HG03175 (cell line): ENCODE measurements at regions not wholly inside any gene's neighbourhood (a gene's known extent, or its start where the extent isn't known, plus 50 kb on each side); places are given as distances from the start of the nearest gene placed in this dataset.

ENCODE experiments used
- ATAC-seq: cut with Tn5 transposase; IDR thresholded peaks from one replicate; pipeline ENCODE4 v1.9.1; 2021; ENCODE audit warnings: mild to moderate bottlenecking, moderate library complexity; ENCODE audit not compliant: unreplicated experiment

DNA sequence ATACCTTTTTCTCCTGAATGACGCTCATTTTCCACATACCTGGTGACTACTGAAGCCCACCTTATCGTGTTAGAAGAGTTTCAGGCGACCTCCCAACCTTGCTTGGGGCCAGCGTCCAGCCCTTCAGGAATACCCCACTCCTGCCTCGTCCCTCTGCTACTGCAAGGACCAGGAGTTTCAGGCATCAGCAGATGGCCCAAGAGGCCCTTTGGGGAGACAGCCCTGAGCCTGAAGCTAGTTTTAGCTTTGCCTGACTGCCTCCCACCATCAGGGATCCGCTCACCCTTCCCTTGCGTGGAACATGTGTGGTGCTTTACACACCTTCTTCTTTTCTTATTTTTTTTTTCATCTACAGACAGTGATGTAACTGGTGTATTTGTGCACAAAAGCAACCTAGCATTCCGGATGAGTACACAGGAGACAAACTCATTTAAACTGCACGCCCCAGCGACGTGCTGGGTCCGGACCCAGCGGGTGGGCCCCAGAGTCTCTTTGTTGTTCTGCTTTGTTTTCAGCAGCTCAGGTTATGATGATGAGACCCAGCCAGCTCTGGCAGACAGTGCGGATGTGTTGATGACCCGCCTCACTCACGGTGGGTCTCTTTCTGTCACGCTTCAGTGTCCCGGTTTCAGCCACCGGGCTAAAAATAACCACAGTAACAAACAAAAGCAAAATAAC, 242.4 kb downstream of the C16orf95 start:
- peak; percentile 80 for ATAC-seq

DNA sequence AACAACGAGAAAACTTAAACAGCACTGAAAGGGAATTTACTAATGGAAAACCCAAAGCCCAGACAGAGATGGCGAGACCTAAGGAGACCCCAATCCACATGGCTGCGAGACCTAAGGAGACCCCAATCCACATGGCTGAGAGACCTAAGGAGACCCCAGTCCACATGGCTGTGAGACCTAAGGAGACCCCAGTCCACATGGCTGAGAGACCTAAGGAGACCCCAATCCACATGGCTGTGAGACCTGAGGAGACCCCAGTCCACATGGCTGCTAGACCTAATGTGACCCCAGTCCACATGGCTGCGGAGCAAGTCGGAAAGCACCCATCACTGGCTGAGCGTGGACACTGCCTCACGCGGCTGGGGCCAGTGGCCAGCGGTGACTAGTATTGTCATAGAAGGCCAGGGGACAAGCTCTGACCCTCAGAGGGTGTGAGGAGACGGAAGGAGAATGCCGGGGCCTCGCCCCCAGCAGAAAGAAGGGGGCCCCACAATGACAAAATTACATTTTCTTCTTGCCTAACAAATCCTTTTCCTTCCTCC, 241.8 kb downstream of the C16orf95 start:
- no peak for ATAC-seq

DNA sequence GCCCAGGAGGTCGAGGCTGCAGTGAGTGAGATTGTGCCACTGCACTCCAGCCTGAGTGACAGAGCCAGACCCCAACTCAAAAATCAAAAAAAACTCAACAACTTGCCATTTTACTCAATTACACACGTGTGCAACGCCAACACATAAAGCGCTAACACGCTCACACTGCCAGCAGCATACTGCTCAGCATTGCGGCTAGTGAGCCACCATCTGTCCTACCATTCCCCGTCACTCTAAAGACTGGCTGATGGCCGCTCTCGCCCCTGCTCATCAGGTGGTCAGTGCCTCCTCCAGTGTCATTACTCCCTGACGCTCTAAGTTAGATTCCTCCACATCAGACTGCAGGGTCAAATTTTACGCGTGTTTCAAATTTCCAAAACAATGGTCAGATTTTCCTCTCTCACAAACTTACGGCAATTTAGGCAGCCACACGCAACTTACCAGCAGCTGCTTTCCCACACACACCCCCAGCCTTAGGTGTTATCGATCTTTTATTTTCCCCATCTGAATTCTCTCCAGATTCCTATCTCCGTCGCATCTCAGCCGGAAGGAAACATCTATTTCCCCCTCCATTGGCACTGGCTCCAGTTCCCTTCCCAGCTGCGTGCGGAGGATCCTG, 240.8 kb downstream of the C16orf95 start:
- no peak for ATAC-seq

DNA sequence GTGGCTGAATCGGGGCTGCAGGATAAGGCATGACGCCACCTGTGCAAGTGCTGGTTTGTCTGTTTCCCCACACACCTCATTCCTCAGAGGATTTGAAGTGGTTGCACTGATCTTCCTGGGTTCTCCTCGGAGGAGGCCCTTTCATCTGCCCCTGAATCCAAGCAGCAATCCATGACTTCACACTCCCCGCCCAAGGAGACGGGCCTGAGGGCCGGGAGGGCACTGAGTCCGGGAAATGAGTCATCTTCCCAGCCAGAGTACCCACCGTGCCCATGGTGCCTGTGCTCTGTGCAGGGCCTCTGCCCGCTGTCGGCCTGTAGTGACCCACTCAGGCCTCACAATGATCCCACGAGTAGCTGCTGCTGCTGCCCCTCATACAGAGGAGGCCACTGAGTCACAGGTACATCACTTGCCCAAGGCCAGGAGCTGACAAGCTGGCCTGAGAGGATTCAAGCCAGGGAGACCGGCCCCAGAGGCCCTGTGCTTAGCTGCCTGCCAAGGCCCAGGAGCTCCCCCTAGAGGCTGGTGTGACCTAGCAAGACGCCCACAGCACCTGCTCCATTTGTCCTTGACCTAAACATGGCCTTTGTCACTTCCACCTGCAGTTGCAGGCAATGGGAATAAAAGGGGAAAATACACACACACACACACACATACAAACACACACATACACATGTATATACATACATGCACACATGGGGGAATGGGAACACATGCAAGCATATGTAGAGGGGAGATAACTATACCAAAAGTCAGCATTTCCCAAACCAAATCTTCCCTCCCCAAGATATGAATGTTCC, 240.0 kb downstream of the C16orf95 start:
- ATAC-seq, result no peak

DNA sequence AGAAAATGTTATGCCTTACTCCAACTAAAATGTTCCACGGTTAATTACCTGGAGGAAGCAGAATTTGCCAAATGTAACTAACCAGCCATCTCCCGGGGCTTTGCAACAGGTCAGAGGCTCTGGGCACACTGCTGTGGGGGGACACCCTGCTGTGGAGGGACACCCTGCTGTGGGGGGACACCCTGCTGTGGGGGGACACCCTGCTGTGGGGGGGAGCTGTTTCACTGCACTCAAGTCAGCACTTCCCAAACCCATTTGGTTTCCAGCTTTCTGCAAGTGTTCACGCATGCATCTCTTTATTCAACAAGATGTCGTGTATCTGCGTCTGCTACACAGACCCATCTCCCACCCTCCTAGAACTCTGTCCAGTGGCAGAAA, 239.5 kb downstream of the C16orf95 start:
- no peak for ATAC-seq

DNA sequence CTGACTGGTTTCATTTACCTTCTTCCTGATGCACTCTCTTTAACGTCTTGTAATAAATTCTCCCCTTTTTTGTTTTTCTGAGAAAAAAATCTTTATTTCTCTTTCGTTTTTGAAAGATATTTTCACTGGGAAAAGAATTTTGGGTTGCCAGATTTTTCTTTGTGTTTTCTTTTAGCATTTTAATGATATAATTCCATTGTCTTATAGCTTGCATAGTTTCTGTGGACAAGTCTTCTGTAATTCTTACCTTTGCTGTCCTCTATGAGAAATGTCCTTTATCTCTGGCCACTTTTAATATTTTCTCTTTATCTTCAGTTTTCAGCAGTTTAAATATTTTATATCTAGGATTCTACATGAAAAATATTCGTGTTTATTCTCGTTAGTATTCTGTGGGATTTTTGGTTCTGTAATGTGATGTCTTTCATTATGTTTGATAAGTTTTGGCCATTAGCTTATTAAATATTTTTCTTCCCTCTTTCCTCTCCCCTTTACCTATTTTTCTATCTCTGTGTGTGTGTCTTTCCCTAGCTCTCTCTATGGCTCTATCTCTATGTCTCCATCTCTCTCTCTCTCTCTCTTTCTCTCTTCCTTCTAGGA, 236.5 kb downstream of the C16orf95 start:
- no peak for ATAC-seq

DNA sequence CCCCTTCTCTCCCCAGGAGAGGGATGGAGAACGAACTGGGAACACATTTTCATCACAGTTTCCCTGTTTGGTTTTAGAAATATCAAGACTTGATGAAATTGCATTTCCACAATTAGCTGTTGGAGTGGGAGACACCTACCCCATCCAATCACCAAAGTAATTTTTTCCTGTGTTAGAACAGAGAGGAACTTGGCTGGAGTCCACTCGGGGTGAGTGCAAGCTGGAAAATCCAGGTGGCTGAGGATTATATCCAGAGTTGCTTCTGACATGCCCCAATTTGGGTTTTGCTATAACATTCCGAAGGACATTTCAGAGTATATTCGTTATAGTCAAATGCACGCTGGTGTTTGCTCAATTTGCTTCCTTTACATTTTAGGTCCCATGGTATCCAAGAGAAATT, 231.8 kb downstream of the C16orf95 start:
- ATAC-seq, result no peak

DNA sequence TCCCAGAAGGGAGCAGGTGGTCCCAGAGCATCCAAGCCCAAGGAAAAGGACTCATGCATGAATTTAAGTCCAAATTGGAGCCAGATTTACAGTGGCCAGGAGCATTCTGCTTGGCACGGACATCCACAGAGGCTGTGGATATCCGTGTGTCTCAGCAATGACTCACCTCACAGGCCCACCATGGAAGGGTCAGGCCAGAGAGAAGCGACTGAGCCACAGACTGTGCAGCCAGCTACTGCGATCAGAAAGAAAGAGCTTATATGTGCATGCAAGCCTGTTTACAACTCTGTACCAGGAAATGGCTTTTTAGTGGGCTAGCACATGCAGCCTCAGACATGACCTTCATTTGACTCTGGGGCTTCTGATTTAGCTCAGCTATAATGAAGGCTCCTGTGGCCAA, 231.0 kb downstream of the C16orf95 start:
- ATAC-seq, result no peak

DNA sequence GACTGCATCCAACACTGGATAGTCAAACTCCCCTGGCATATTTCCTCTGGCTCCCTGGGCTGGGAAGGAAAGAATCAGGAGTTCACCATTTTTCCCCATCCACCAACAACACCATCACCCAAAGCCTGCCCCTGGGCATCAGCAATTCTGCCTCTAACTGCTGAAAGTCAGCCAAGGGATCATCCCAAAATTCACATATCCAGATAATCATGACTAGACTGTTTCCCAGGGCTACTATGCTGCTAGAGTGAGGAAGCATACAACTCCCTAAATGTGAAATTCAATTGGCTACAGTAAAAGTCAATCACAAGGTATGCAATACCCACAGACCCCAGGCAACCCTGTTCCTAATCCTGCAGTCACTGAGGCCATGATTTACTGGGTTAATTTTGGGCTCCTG, 230.6 kb downstream of the C16orf95 start:
- ATAC-seq, result no peak

DNA sequence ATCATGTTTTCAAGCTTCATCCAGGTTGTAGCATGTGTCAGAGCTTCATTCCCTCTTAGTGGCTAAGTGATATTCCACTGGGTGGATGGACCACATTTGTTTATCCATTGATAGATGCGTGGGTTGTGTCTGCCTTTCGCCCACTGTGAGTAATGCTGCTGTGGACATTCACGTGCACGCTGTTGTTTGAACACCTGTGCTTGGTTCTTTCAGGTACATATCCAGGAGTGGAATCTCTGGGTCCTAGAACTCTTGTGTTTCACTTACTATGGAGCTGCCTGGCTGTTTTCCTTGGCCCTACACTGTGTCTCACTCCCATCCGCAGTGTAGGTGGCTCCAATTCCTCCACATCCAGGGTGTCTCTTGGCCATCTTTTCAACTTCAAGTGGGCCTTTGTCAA, 224.2 kb downstream of the C16orf95 start:
- no peak for ATAC-seq

DNA sequence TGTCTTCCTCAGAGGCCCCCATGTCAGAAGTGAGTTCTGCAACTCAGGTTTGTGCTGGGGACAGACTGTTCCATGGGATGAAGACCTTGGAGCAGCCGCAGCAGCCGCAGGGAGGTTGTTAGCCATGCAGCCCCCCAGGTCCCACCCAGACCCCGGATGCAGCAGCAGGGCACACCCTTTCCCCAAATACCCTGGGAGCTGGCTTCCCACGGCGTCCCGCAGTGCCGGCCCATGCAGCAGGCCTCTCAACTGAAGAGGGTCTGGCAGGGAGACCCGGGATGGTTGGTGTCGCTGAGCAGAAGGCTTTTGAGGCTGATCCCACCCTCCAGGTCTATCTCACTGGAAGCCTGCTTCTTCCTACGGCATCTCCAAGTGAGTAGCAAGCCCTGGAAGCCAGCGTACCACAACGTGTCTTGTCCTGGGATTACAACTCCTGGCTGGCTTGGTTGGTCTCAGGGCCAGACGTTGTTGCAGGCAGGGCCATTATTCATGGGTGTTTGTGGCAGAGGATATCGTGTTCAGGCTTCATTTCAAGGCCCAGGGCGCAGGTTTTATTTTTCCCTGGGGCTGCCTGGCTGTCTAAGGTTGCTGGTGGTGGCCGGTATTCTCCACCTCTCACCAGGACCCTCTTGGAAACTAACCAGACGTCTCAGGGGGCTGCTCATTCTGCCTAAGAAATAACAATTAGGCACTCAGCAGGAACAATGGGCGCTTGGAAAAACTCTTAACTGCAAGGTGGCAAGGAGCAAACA, 223.2 kb downstream of the C16orf95 start:
- no peak for ATAC-seq

DNA sequence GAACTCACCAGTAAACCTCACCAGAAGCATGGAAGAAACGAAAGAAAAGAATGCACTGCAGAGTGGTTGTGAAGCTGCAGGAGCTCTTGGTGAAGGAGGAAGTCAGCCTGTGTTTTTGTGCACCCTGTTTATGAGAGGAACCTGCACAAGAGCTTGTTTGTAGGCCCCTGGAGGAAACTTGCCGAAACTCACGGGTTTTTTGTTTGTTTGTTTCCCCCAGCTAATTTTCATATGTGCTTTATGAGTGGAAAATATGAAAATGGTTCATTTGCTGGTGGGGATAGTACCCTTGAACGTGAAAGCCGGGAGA, 222.7 kb downstream of the C16orf95 start:
- no peak for ATAC-seq

DNA sequence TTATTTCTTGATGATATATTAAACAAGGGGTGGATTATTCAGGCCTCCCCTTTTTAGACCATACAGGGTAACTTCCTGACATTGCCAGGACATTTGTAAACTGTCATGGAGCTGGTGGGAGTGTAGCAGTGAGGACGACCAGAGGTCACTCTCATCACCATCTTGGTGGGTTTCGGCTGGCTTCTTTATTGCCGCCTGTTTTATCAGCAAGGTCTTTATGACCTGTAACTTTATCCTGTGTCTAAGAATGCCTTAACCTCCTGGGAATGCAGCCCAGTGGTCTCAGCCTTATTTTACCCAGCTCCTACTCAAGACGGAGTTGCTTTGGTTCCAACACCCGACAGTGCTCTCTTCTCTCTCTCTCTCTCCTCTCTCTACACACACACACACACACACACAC, 221.9 kb downstream of the C16orf95 start:
- ATAC-seq, result no peak

DNA sequence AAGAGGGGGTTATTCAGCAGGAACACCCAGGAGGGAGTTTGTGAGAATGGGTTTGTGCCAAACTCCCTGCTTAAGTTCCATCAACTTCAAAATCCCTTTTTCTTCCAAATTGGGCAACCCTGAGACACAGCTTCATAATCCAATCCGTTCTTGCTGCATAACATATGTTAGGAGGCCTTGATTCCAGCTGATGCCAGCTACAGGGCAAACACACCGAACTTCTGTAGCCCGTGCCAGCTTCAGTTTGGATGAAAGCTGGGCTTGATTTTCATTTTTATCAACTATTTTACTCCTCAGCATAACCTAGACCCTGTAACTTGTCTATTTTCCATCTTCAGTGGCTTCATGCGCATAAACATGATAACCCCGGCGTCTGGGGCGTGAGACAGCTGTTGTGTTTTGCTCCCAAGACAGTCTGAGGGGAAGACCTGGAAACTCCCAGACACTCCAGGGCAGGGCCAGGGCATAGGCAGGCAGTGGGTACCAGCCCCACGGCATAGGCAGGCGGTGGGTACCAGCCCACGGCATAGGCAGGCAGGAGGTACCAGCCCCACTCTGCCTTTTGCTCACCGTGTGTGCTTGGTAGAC, 220.4 kb downstream of the C16orf95 start:
- ATAC-seq, result no peak

DNA sequence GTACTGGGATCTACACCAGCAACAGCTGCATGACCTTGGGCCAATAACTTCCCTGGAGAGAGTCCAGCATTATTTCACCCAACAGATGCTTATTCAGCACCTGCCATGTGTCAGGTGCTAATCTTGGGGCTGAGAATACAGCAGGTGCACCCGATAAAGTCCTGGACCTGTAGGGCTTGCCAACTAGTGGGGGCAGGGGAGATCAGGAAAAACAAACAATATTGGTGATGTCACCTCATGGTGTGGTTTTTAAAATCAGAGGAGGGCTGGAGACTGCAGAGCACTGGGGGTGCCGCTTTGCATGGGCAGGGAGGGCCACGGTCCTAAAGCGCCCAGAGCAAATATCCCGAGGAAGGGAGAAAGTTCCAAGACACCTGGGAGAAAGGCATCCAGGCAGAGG, 218.8 kb downstream of the C16orf95 start:
- ATAC-seq, result no peak

DNA sequence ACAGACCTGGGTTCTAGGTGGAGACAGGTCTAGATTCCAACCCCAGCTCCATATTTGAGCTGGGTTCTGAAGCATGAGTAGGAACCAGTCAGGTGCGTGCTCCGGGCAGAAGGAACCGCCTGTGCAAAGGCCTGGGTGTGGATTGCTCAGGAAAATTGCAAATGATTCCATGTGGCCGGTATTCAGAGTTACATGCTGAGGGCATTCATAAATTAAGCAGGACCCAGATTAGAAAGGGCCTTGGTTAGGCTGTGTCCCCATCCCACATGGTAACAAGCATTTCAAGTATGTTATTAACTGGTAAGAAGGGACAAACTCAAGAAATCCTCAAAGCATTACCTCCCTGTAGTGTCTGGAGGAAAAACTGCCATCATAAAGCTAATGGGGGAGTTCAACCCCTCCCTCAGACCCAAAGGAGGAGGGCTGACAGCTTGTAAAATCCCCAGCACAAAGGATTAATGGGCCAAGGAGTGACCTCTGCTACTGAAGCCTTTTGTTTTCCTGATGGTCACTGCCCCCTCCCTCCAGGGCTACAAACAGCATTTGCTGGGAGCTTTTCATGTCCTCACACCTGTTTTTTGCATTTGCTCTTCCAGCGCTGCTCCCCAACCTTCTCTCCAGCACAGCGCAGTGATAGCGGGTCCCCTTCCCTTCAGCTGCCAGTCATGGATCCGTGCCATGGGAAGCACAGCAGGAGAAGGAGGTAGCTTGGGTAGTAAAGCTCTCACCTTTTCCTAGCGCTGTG, 218.0 kb downstream of the C16orf95 start:
- no peak for ATAC-seq

DNA sequence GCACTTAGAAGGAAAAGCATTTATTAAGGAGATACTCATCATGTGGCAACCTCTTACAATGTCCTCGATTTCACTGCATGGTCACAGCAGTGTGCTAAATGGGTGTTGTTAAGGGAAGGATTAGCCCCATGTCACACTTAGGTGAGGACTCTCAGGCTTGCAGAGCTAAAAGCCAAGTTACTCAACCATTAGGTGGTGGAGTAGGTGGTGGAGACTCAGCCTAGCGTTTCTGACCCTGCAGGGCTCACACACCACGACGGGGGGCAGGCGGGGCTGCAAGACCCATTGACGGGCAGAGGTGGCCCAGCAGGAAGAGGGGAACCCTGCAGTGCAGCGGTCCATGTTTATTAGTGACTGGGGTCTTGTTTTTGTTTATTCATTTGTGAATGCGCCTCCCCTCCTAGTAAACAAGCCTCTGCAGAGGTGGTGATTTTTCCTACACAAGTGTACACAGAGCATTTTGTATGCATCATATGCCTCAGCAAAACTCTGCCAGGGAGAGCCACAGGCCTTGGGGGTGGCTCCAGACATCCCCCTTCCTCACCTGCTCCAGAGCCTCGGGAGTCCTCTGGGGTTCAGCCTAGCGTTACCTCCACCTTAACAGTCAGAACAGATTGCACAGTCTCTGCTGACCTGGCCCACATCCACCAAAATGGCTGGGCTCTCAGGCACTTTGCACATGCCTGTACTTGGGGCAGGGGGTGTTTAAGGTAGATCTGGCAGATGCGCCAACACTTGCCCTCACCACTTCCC, 216.7 kb downstream of the C16orf95 start:
- ATAC-seq, result no peak

DNA sequence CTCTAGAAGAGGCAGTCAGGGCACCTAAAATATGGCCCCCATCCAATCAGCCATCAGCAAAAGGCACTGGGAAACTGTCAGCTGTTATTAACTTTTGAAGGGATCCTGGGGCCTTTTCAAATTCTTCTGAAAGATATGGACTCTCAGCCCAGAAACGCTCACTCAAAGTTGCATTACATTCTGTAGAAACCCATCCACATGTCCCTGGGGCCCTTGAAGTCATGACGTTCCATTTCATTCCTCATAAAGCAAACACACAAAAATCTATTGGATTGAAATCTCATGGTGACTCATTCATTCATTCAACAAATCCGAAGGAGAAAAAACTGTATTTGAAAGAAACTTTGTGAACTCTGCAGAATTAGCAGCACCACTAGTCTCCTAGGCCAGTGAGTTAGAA, 215.3 kb downstream of the C16orf95 start:
- no peak for ATAC-seq

DNA sequence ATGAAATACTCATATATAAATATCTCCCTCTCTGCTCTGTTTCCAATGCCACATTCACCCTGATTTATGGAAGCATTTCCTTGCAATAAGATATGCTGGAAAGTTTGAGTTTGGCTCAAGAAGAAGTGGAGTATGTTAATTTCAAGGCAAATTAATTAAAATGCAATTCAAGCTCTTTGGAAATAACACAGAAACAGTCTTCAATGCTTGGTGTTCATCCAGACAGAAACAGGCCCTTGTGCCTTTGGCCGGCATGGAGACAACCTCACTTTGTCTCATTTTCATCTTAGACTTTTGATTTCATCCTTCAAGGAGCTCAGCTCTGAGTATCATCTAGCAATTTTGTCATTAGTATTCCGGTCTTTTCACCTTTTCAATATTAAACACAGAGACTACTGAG, 210.0 kb downstream of the C16orf95 start:
- no peak for ATAC-seq
